ENCODE measurements at regions not wholly inside any gene's neighbourhood (a gene's known extent, or its start where the extent isn't known, plus 50 kb on each side); places are given as distances from the start of the nearest gene placed in this dataset.
A peak's percentile ranks its signal among the peaks of the same experiment; 100 is the strongest.

GRCh38 chr3:186413615-186414415 lies 51.8 kb upstream of the DGKG start:
- POLR2A ChIA-PET: no interaction called here
- Histone ChIP-seq H3K36me3 (ENCODE audit: control insufficient read depth, insufficient read depth, low read length) (no peaks in the 10 kb centered on the region), H3K4me3 (ENCODE audit: low read depth, low read length) (peak overlapping the region; percentile 10; the same call in 1 of the 2 replicates), H3K27me3 (ENCODE audit: control insufficient read depth, insufficient read depth, low read length) (peaks cover 9% of the 10 kb centered on the region)
- CTCF ChIA-PET: interaction anchor here (0.5 to 1.0 kb wide), 2 partner anchors 9 to 540 kb away, joined by 3 read pairs; no protein-coding TSS in a partner anchor
- DNase-seq (ENCODE audit: low read depth): no peak
- TF ChIP-seq CTCF (IDR thresholded peaks at IDR 0.05; ENCODE audit: insufficient read depth, low read depth, low read length): no peak

GRCh38 chr3:186411994-186412393 lies 50.0 kb upstream of the DGKG start:
- Histone ChIP-seq H3K27me3 (ENCODE audit: control insufficient read depth, insufficient read depth, low read length) (peaks cover 12% of the 10 kb centered on the region), H3K4me3 (ENCODE audit: low read depth, low read length) (no peak overlapping the region), H3K36me3 (ENCODE audit: control insufficient read depth, insufficient read depth, low read length) (no peaks in the 10 kb centered on the region)
- CTCF ChIA-PET: interaction anchor here (0.9 to 2.1 kb wide), 2 partner anchors 10 to 13 kb away, joined by 3 to 5 read pairs; no protein-coding TSS in a partner anchor
- TF ChIP-seq CTCF (IDR thresholded peaks at IDR 0.05; ENCODE audit: insufficient read depth, low read depth, low read length): no peak
- POLR2A ChIA-PET: no interaction called here
- no peak for DNase-seq (ENCODE audit: low read depth)

Data from BJ (cell line).